CD4-positive, alpha-beta memory T cell (primary cell): ENCODE measurements at regions not wholly inside any gene's neighbourhood (a gene's known extent, or its start where the extent isn't known, plus 50 kb on each side); places are given as distances from the start of the nearest gene placed in this dataset.

ENCODE experiments used
- CTCF ChIA-PET: fragments of 350-600 bp; sonication (Branson Sonifier 250); formaldehyde crosslinking; loops from one replicate; lab custom pipeline; 2021; ENCODE audit warnings: inconsistent platforms; ENCODE audit not compliant: partially characterized antibody; lab: Charles Lee
- POLR2A ChIA-PET: fragments of 350-600 bp; sonication (Branson Sonifier 250); formaldehyde crosslinking; loops from one replicate; lab custom pipeline; 2021; ENCODE audit not compliant: partially characterized antibody; lab: Charles Lee
- DNase-seq, 5 donors: peaks; one replicate each; pipeline versions ENCODE4 v3.0.0 to v3.0.0-alpha.2; 2020 to 2022; ENCODE audit warnings: mixed read lengths in 1 of 5
- H3K27ac ChIP-seq: one replicate; pipeline ENCODE4 v1.7.0; 2013; ENCODE audit warnings: low read depth, low read length
- H3K27me3 ChIP-seq: 2 replicates; pipeline ENCODE4 v1.7.0; 2013; ENCODE audit warnings: mild to moderate bottlenecking, low read length, moderate library complexity; ENCODE audit not compliant: insufficient read depth
- H3K36me3 ChIP-seq: 2 replicates; pipeline ENCODE4 v1.7.0; 2013; ENCODE audit warnings: mild to moderate bottlenecking, low read length, moderate library complexity; ENCODE audit not compliant: insufficient read depth
- H3K4me1 ChIP-seq: 2 replicates; pipeline ENCODE4 v1.7.0; 2013; ENCODE audit warnings: mild to moderate bottlenecking, low read length, moderate library complexity; ENCODE audit not compliant: insufficient read depth
- H3K4me3 ChIP-seq, 2 donors: one replicate each; pipeline ENCODE4 v1.7.0; 2013; ENCODE audit warnings: low read length in 2 of 2, mild to moderate bottlenecking in 1 of 2
- H3K9me3 ChIP-seq, 2 donors: one replicate each; pipeline ENCODE4 v1.7.0; 2013; ENCODE audit warnings: low read length in 2 of 2, control low read depth in 1 of 2; ENCODE audit not compliant: control insufficient read depth in 1 of 2
- H3K27ac Mint-ChIP-seq, 7 donors: one replicate each; pipeline ENCODE4 v1.8.0; 2020 to 2021; ENCODE audit warnings: mixed read lengths in 7 of 7, mild to moderate bottlenecking in 6 of 7, inconsistent platforms in 3 of 7, moderate library complexity in 3 of 7
- H3K27me3 Mint-ChIP-seq, 2 donors: one replicate each; pipeline ENCODE4 v1.8.0; 2020 to 2021; ENCODE audit warnings: mixed read lengths in 2 of 2
- H3K36me3 Mint-ChIP-seq, 2 donors: one replicate each; pipeline ENCODE4 v1.8.0; 2020 to 2021; ENCODE audit warnings: mixed read lengths in 2 of 2, inconsistent platforms in 1 of 2, mild to moderate bottlenecking in 1 of 2
- H3K4me1 Mint-ChIP-seq, 4 donors: one replicate each; pipeline ENCODE4 v1.8.0; 2020 to 2021; ENCODE audit warnings: mixed read lengths in 4 of 4, mild to moderate bottlenecking in 1 of 4
- H3K4me3 Mint-ChIP-seq, 8 donors: one replicate each; pipeline ENCODE4 v1.8.0; 2020 to 2021; ENCODE audit warnings: mixed read lengths in 8 of 8, mild to moderate bottlenecking in 7 of 8, moderate library complexity in 6 of 8, inconsistent platforms in 3 of 8
- H3K9me3 Mint-ChIP-seq, 8 donors: one replicate each; pipeline ENCODE4 v1.8.0; 2020 to 2021; ENCODE audit warnings: mixed read lengths in 8 of 8, mild to moderate bottlenecking in 5 of 8, inconsistent platforms in 3 of 8, moderate library complexity in 1 of 8
- intact Hi-C: fragments of 100-400 bp; cut with micrococcal nuclease; formaldehyde crosslinking; loops from one replicate; pipeline ENCODE4 v1.15.1; 2023

- Mint-ChIP-seq H3K4me1 (no peaks in the 10 kb centered on the region), H3K9me3 (peaks cover 0 to 11% (median 4%) of the 10 kb centered on the region in 8 donors), H3K4me3 (no peak overlapping the region), H3K27ac (no peak overlapping the region), H3K36me3 (no peaks in the 10 kb centered on the region), H3K27me3 (no peaks in the 10 kb centered on the region)
- Histone ChIP-seq H3K4me1 (no peaks in the 10 kb centered on the region), H3K9me3 (no peaks in the 10 kb centered on the region), H3K36me3 (no peaks in the 10 kb centered on the region), H3K27me3 (no peaks in the 10 kb centered on the region), H3K4me3 (no peak overlapping the region), H3K27ac (no peak overlapping the region)
- POLR2A ChIA-PET: no interaction called here
- DNase-seq: no peak
- CTCF ChIA-PET: no interaction called here
- intact Hi-C loops: no loop called here
These were observed 393.8 kb upstream of the KIF2B start for GRCh38 chr17:53428913-53429312.

GRCh38 chr17:53426505-53426904, 396.2 kb upstream of the KIF2B start:
- Histone ChIP-seq H3K4me1 (no peaks in the 10 kb centered on the region), H3K36me3 (no peaks in the 10 kb centered on the region), H3K4me3 (no peak overlapping the region), H3K27ac (no peak overlapping the region), H3K27me3 (no peaks in the 10 kb centered on the region), H3K9me3 (no peaks in the 10 kb centered on the region)
- DNase-seq: no peak
- Mint-ChIP-seq H3K27me3 (no peaks in the 10 kb centered on the region), H3K27ac (no peak overlapping the region), H3K4me3 (no peak overlapping the region), H3K4me1 (no peaks in the 10 kb centered on the region), H3K9me3 (peaks cover 0 to 15% (median 5%) of the 10 kb centered on the region in 8 donors), H3K36me3 (no peaks in the 10 kb centered on the region)
- POLR2A ChIA-PET: no interaction called here
- CTCF ChIA-PET: no interaction called here
- intact Hi-C loops: no loop called here

- H3K36me3 Mint-ChIP-seq: no peaks in the 10 kb centered on the region
- H3K27ac Mint-ChIP-seq: no peak overlapping the region
- DNase-seq: no peak
- H3K4me1 ChIP-seq: no peaks in the 10 kb centered on the region
- intact Hi-C loops: no loop called here
- ChIA-PET POLR2A (no interaction called here), CTCF (no interaction called here)
- H3K27me3 Mint-ChIP-seq: no peaks in the 10 kb centered on the region
- H3K27ac ChIP-seq: no peak overlapping the region
- H3K9me3 Mint-ChIP-seq: peaks cover 0 to 18% (median 5%) of the 10 kb centered on the region in 8 donors
- no peaks in the 10 kb centered on the region for H3K27me3 ChIP-seq
- no peaks in the 10 kb centered on the region for H3K4me1 Mint-ChIP-seq
- H3K36me3 ChIP-seq: no peaks in the 10 kb centered on the region
- H3K4me3 Mint-ChIP-seq: no peak overlapping the region
- H3K9me3 ChIP-seq: no peaks in the 10 kb centered on the region
- H3K4me3 ChIP-seq: no peak overlapping the region
These were observed 402.6 kb upstream of the KIF2B start for GRCh38 chr17:53420035-53420641.

GRCh38 chr17:53409588-53409987, 413.1 kb upstream of the KIF2B start:
- H3K4me3 ChIP-seq: no peak overlapping the region
- POLR2A ChIA-PET: no interaction called here
- no peaks in the 10 kb centered on the region for H3K27me3 ChIP-seq
- H3K4me1 ChIP-seq: no peaks in the 10 kb centered on the region
- no peaks in the 10 kb centered on the region for H3K36me3 ChIP-seq
- Mint-ChIP-seq H3K4me3 (no peak overlapping the region), H3K36me3 (no peaks in the 10 kb centered on the region), H3K4me1 (no peaks in the 10 kb centered on the region), H3K27me3 (no peaks in the 10 kb centered on the region), H3K27ac (no peak overlapping the region), H3K9me3 (peaks cover 0 to 42% (median 21%) of the 10 kb centered on the region in 8 donors)
- intact Hi-C loops: no loop called here
- H3K9me3 ChIP-seq: no peaks in the 10 kb centered on the region
- no peak for DNase-seq
- H3K27ac ChIP-seq: no peak overlapping the region
- CTCF ChIA-PET: no interaction called here

- H3K4me1 Mint-ChIP-seq: no peaks in the 10 kb centered on the region
- Histone ChIP-seq H3K9me3 (peaks cover 0 to 3% of the 10 kb centered on the region in 2 donors), H3K4me3 (no peak overlapping the region), H3K27me3 (no peaks in the 10 kb centered on the region), H3K27ac (no peak overlapping the region), H3K36me3 (no peaks in the 10 kb centered on the region), H3K4me1 (no peaks in the 10 kb centered on the region)
- no peak for DNase-seq
- H3K27ac Mint-ChIP-seq: no peak overlapping the region
- no peaks in the 10 kb centered on the region for H3K27me3 Mint-ChIP-seq
- ChIA-PET POLR2A (no interaction called here), CTCF (no interaction called here)
- H3K9me3 Mint-ChIP-seq: peaks cover 0 to 46% (median 19%) of the 10 kb centered on the region in 8 donors
- no peaks in the 10 kb centered on the region for H3K36me3 Mint-ChIP-seq
- intact Hi-C loops: no loop called here
- no peak overlapping the region for H3K4me3 Mint-ChIP-seq
These were observed 415.8 kb upstream of the KIF2B start for GRCh38 chr17:53406907-53407306.

GRCh38 chr17:53391197-53391596, 431.5 kb upstream of the KIF2B start:
- no peaks in the 10 kb centered on the region for H3K27me3 ChIP-seq
- H3K36me3 Mint-ChIP-seq: no peaks in the 10 kb centered on the region

GRCh38 chr17:53390575-53390974, 432.2 kb upstream of the KIF2B start:
- no peaks in the 10 kb centered on the region for H3K9me3 ChIP-seq
- DNase-seq: no peak
- no peak overlapping the region for H3K27ac ChIP-seq
- H3K4me1 ChIP-seq: no peaks in the 10 kb centered on the region
- ChIA-PET POLR2A (no interaction called here), CTCF (no interaction called here)
- H3K36me3 ChIP-seq: no peaks in the 10 kb centered on the region
- no peaks in the 10 kb centered on the region for H3K27me3 Mint-ChIP-seq
- H3K27ac Mint-ChIP-seq: no peak overlapping the region
- H3K4me3 Mint-ChIP-seq: no peak overlapping the region
- H3K4me3 ChIP-seq: no peak overlapping the region
- peaks cover 0 to 10% (median 4%) of the 10 kb centered on the region in 8 donors for H3K9me3 Mint-ChIP-seq
- H3K4me1 Mint-ChIP-seq: no peaks in the 10 kb centered on the region
- intact Hi-C loops: no loop called here
- no peaks in the 10 kb centered on the region for H3K27me3 ChIP-seq
- H3K36me3 Mint-ChIP-seq: no peaks in the 10 kb centered on the region

More at GRCh38 chr17:53391197-53391596, 431.5 kb upstream of the KIF2B start:
- Histone ChIP-seq H3K36me3 (no peaks in the 10 kb centered on the region), H3K4me3 (no peak overlapping the region), H3K27ac (no peak overlapping the region), H3K4me1 (no peaks in the 10 kb centered on the region), H3K9me3 (no peaks in the 10 kb centered on the region)
- no peaks in the 10 kb centered on the region for H3K27me3 Mint-ChIP-seq
- no peak overlapping the region for H3K4me3 Mint-ChIP-seq
- ChIA-PET CTCF (no interaction called here), POLR2A (no interaction called here)
- peaks cover 0 to 10% (median 4%) of the 10 kb centered on the region in 8 donors for H3K9me3 Mint-ChIP-seq
- no peak overlapping the region for H3K27ac Mint-ChIP-seq
- no peaks in the 10 kb centered on the region for H3K4me1 Mint-ChIP-seq
- intact Hi-C loops: no loop called here
- no peak for DNase-seq

- Histone ChIP-seq H3K9me3 (no peaks in the 10 kb centered on the region), H3K4me1 (no peaks in the 10 kb centered on the region), H3K27me3 (no peaks in the 10 kb centered on the region), H3K36me3 (no peaks in the 10 kb centered on the region), H3K27ac (no peak overlapping the region), H3K4me3 (no peak overlapping the region)
- CTCF ChIA-PET: no interaction called here
- H3K4me1 Mint-ChIP-seq: no peaks in the 10 kb centered on the region
- intact Hi-C loops: no loop called here
- POLR2A ChIA-PET: no interaction called here
- no peak overlapping the region for H3K27ac Mint-ChIP-seq
- no peak overlapping the region for H3K4me3 Mint-ChIP-seq
- DNase-seq: no peak
- H3K27me3 Mint-ChIP-seq: no peaks in the 10 kb centered on the region
- peaks cover 0 to 8% (median 3%) of the 10 kb centered on the region in 8 donors for H3K9me3 Mint-ChIP-seq
- no peaks in the 10 kb centered on the region for H3K36me3 Mint-ChIP-seq
These were observed 435.0 kb upstream of the KIF2B start for GRCh38 chr17:53387745-53388144.
